Uterus (tissue), 3 donors: ENCODE measurements at regions not wholly inside any gene's neighbourhood (a gene's known extent, or its start where the extent isn't known, plus 50 kb on each side); places are given as distances from the start of the nearest gene placed in this dataset.
"Not testable (repeated sequence)": the region's sequence is repeated elsewhere in the genome, so short reads cannot be mapped to it uniquely, and the experiment has no call there.

ENCODE experiments used
- DNase-seq, 2 donors: peaks; one replicate each; pipeline ENCODE4 v3.0.0-alpha.2; 2019 to 2020
- H3K27ac ChIP-seq, 2 donors: fragments of 200-600 bp; sonication (generic); 1 replicate in 1 of 2; 2 replicates in 1 of 2; pipeline ENCODE4 v1.5.1; 2016 to 2018
- H3K27me3 ChIP-seq, 2 donors: fragments of 200-600 bp; sonication (generic); one replicate each; pipeline ENCODE4 v1.5.1; 2018 to 2019; ENCODE audit warnings: control low read depth in 1 of 2
- H3K36me3 ChIP-seq, 2 donors: fragments of 200-600 bp; sonication (generic); one replicate each; pipeline ENCODE4 v1.5.1; 2019; ENCODE audit warnings: control low read depth in 1 of 2
- H3K4me1 ChIP-seq, 2 donors: fragments of 200-600 bp; sonication (generic); one replicate each; pipeline ENCODE4 v1.5.1; 2018 to 2019; ENCODE audit warnings: control low read depth in 1 of 2
- H3K4me3 ChIP-seq, 2 donors: fragments of 200-600 bp; sonication (generic); 1 replicate in 1 of 2; 2 replicates in 1 of 2; pipeline ENCODE4 v1.5.1; 2018 to 2019; ENCODE audit warnings: mild to moderate bottlenecking in 1 of 2
- H3K9me3 ChIP-seq, 2 donors: fragments of 200-600 bp; sonication (generic); one replicate each; pipeline ENCODE4 v1.5.1; 2019; ENCODE audit warnings: control low read depth in 1 of 2
- POLR2A ChIP-seq, 2 donors: fragments of 450-650 bp; IDR thresholded peaks; one replicate each; pipeline ENCODE4 v1.6.1; 2016; ENCODE audit warnings: antibody characterized with exemption in 2 of 2, mild to moderate bottlenecking in 1 of 2, moderate library complexity in 1 of 2
- intact Hi-C: fragments of 100-400 bp; cut with DNase I; formaldehyde crosslinking; loops from one replicate; pipeline ENCODE4 v1.15.1; 2023; ENCODE audit warnings: low total_unique reads
- TF ChIP-seq, protein P1 (sequence below), 4 experiments: fragments of 200-600 bp in 2 of 4; fragments of 450-650 bp in 2 of 4; sonication (generic) in 2 of 4; IDR thresholded peaks; one replicate each; pipeline ENCODE4 v1.5.1; 2016 to 2019; ENCODE audit warnings: antibody characterized with exemption in 4 of 4, mild to moderate bottlenecking in 2 of 4, moderate library complexity in 1 of 4
- donor health status: DM: yes; HTN: yes; CAD: no.

DNA sequence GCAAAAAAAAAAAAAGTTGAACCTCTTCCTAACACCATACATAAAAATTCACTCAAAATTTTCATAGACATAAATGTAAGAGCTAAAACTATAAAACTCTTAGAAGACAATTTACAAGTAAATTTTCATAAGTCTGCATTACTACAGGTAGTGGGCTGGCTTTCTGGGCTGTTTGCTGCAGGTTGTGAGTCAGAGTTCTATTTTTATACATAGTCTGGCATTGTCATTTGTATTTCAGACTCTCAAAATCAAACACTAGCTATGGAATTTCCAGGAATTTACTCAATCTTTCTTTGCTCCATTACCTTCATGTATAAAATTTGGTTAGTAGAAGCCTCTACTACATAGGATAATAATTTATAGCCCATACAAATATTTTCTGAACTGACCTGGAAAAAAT is 227.2 kb downstream of the COX18 start:
- H3K27ac ChIP-seq, result peak overlapping the region in 1 of 2 donors; percentile 55
- no peaks in the 10 kb centered on the region for H3K27me3 ChIP-seq
- DNase-seq, result no peak
- H3K4me3 ChIP-seq, result no peak overlapping the region
- TF ChIP-seq, protein P1, sequence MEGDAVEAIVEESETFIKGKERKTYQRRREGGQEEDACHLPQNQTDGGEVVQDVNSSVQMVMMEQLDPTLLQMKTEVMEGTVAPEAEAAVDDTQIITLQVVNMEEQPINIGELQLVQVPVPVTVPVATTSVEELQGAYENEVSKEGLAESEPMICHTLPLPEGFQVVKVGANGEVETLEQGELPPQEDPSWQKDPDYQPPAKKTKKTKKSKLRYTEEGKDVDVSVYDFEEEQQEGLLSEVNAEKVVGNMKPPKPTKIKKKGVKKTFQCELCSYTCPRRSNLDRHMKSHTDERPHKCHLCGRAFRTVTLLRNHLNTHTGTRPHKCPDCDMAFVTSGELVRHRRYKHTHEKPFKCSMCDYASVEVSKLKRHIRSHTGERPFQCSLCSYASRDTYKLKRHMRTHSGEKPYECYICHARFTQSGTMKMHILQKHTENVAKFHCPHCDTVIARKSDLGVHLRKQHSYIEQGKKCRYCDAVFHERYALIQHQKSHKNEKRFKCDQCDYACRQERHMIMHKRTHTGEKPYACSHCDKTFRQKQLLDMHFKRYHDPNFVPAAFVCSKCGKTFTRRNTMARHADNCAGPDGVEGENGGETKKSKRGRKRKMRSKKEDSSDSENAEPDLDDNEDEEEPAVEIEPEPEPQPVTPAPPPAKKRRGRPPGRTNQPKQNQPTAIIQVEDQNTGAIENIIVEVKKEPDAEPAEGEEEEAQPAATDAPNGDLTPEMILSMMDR (IDR thresholded peaks at IDR 0.05), result no peak
- no peak for TF ChIP-seq POLR2A (IDR thresholded peaks at IDR 0.05)
- H3K4me1 ChIP-seq, result no peaks in the 10 kb centered on the region
- intact Hi-C loops, result no loop called here
- no peaks in the 10 kb centered on the region for H3K9me3 ChIP-seq
- H3K36me3 ChIP-seq, result no peaks in the 10 kb centered on the region

DNA sequence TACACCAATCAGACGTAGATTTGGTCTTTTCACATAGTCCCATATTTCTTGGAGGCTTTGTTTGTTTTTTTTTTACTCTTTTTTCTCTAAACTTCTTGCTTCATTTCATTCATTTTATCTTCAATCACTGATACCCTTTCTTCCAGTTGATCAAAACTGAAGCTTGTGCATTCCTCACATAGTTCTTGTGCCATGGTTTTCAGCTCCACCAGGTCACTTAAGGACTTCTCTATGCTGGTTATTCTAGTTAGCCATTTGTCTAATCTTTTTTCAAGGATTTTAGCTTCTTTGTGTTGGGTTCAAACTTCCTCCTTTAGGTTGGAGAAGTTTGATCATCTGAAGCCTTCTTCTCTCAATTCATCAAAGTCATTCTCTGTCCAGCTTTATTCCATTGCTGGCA is 229.3 kb downstream of the COX18 start:
- H3K27ac ChIP-seq, H3K27me3 ChIP-seq, DNase-seq, H3K4me1 ChIP-seq, H3K9me3 ChIP-seq, H3K4me3 ChIP-seq, H3K36me3 ChIP-seq, intact Hi-C loops: not testable (repeated sequence)

DNA sequence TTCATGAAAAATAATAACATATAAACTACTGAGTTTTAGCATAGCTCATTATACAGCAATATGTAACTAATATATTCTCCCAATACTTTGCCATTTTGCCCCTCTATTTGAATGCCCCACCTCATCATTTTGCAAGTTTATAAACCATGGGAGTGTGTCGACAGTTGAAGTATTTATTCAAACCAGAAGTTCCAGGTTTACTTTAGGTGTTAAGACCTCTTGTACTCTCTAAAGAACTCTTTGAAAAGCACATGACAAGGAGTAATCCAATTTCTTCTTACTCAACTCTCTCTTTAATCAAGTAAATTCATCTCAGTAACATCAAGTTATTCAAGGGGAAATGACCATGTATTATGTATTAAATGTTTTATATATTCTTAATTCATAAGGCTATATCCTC is 240.7 kb downstream of the COX18 start:
- Histone ChIP-seq H3K9me3 (no peaks in the 10 kb centered on the region), H3K36me3 (no peaks in the 10 kb centered on the region), H3K27ac (no peak overlapping the region), H3K27me3 (no peaks in the 10 kb centered on the region), H3K4me1 (no peaks in the 10 kb centered on the region), H3K4me3 (no peak overlapping the region)
- no peak for DNase-seq
- intact Hi-C loops, result no loop called here
- TF ChIP-seq, protein P1 (IDR thresholded peaks at IDR 0.05), result no peak
- no peak for TF ChIP-seq POLR2A (IDR thresholded peaks at IDR 0.05)

DNA sequence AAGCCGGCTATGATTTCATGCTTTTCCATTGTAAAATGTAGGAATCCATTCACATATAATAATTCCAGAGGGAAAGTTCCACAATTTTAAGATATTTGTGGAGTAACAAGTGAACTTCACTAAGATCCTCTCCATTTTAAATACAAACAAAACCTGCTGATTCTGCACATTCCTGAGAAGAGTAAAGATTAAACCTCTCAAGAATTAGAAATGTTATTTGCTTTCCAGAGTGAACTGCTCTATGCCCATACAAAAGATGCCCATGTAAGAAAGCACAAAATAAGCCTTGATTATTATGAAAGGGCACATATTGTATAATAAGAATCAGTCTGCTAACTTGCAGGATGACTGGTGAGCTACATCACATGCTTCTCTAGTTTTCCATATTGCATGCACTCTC is 241.5 kb downstream of the COX18 start:
- intact Hi-C loops, result no loop called here
- H3K9me3 ChIP-seq, result no peaks in the 10 kb centered on the region
- H3K36me3 ChIP-seq, result no peaks in the 10 kb centered on the region
- no peaks in the 10 kb centered on the region for H3K4me1 ChIP-seq
- no peak for DNase-seq
- no peaks in the 10 kb centered on the region for H3K27me3 ChIP-seq
- H3K4me3 ChIP-seq, result no peak overlapping the region
- no peak overlapping the region for H3K27ac ChIP-seq
- TF ChIP-seq, protein P1 (IDR thresholded peaks at IDR 0.05), result no peak
- TF ChIP-seq POLR2A (IDR thresholded peaks at IDR 0.05), result no peak

DNA sequence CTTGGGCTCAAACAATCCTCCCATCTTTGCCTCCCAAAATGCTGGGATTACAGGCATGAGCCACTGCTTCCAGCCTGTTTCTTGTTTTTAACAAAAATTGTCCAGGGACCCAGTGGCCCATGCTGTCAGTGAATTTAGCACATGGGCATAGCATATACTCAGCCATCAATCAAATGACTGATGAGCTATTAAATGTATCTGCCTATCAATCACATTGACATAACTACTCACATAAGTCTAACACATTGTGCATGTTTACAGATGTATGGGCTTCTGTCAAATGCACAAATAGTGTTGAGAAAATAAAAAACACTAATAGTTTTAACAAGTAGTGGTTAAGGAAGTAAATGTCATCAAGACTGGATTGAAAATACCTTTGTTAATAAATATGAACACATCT is 249.4 kb downstream of the COX18 start:
- DNase-seq, result no peak
- no peaks in the 10 kb centered on the region for H3K27me3 ChIP-seq
- no peak for TF ChIP-seq POLR2A (IDR thresholded peaks at IDR 0.05)
- TF ChIP-seq, protein P1 (IDR thresholded peaks at IDR 0.05), result no peak
- intact Hi-C loops, result no loop called here
- no peak overlapping the region for H3K27ac ChIP-seq
- H3K9me3 ChIP-seq, result no peaks in the 10 kb centered on the region
- no peaks in the 10 kb centered on the region for H3K4me1 ChIP-seq
- H3K4me3 ChIP-seq, result no peak overlapping the region
- no peaks in the 10 kb centered on the region for H3K36me3 ChIP-seq

DNA sequence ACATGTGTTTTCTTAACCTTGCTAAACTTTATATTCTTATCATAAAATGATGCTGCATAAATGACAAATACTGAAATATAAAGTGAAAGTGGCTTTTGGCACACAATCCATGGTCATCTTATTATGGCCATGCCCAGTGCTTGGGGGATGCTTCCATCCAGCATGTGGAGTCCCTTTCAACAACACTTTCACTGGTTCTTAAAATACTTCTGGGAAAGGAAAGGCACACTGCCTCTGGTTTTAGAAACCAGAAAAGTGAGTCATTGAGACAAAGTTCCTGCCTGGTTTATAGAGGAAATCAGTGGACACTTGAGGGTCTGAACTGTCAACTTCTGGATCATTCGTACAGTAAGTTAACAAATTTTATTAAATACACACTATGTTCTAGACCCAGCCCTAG is 248.0 kb upstream of the ADAMTS3 start:
- Histone ChIP-seq H3K4me3 (no peak overlapping the region), H3K4me1 (no peaks in the 10 kb centered on the region), H3K27me3 (no peaks in the 10 kb centered on the region), H3K27ac (no peak overlapping the region), H3K36me3 (no peaks in the 10 kb centered on the region), H3K9me3 (no peaks in the 10 kb centered on the region)
- intact Hi-C loops, result no loop called here
- TF ChIP-seq, protein P1 (IDR thresholded peaks at IDR 0.05), result no peak
- no peak for TF ChIP-seq POLR2A (IDR thresholded peaks at IDR 0.05)
- no peak for DNase-seq
